ENCODE measurements at regions not wholly inside any gene's neighbourhood (a gene's known extent, or its start where the extent isn't known, plus 50 kb on each side); places are given as distances from the start of the nearest gene placed in this dataset.

GRCh38 chr12:115354007-115354890 is 670.3 kb upstream of the TBX3 start:
- Histone ChIP-seq H3K9ac (ENCODE audit: insufficient read depth in 1 of 2, low read depth in 2 of 2, low read length in 2 of 2) (no peak overlapping the region), H3K9me1 (ENCODE audit: control insufficient read depth, insufficient read depth, low read length) (no peaks in the 10 kb centered on the region), H3K4me3 (no peak overlapping the region), H3K4me1 (replicated peaks in 1 of 2; ENCODE audit: control insufficient read depth in 2 of 2, insufficient read depth in 2 of 2, low read length in 2 of 2) (no peaks in the 10 kb centered on the region), H3K9me3 (replicated peaks; ENCODE audit: control insufficient read depth, insufficient read depth, low read depth, low read length) (no peaks in the 10 kb centered on the region), H3K79me2 (ENCODE audit: control insufficient read depth, insufficient read depth, low read length) (no peaks in the 10 kb centered on the region), H4K20me1 (replicated peaks; ENCODE audit: control insufficient read depth, insufficient read depth, low read length) (no peaks in the 10 kb centered on the region), H3K36me3 (ENCODE audit: control insufficient read depth, insufficient read depth, low read length) (no peaks in the 10 kb centered on the region), H2AFZ (ENCODE audit: low read depth, low read length) (no peak overlapping the region), H3K4me2 (ENCODE audit: insufficient read depth, low read length) (no peak overlapping the region), H3K27me3 (ENCODE audit: control insufficient read depth in 2 of 2, insufficient read depth in 2 of 2, low read length in 2 of 2) (0 out of 5 replicates have a peak, but pooled peaks cover 0 to 3% of the 10 kb centered on the region in 2 experiments), H3K27ac (ENCODE audit: extremely low read depth, low read depth, low read length) (no peak overlapping the region)
- FAIRE-seq (no peak), DNase-seq (ENCODE audit: extremely low read depth in 1 of 4, low spot score in 3 of 4) (peak in 1 of 4 experiments; percentile 13), ATAC-seq (no peak)
- BruUV-seq (replicated peaks): no TSS peak
- intact Hi-C loops (cut with micrococcal nuclease) (no loop called here), in situ Hi-C loops (cut with MboI) (no loop called here)
- TF ChIP-seq FOSL1 (tag; conservative IDR thresholded peaks at IDR 0.05) (peak; percentile 41), XRCC3 (IDR thresholded peaks at IDR 0.05) (no peak)
- WGBS (ENCODE audit: insufficient coverage, low coverage, missing lambda C conversion rate): 0% methylated on average over 6 of the region's 6 CpGs
- CTCF ChIA-PET (ENCODE audit: low intra/inter-chr PET ratio): no interaction called here
- POLR2A ChIA-PET: no interaction called here

GRCh38 chr12:115353467-115353866 is 669.5 kb upstream of the TBX3 start:
- intact Hi-C loops (cut with micrococcal nuclease) (no loop called here), in situ Hi-C loops (cut with MboI) (no loop called here)
- Histone ChIP-seq H3K4me2 (ENCODE audit: insufficient read depth, low read length) (no peak overlapping the region), H3K36me3 (ENCODE audit: control insufficient read depth, insufficient read depth, low read length) (no peaks in the 10 kb centered on the region), H3K4me1 (replicated peaks in 1 of 2; ENCODE audit: control insufficient read depth in 2 of 2, insufficient read depth in 2 of 2, low read length in 2 of 2) (no peaks in the 10 kb centered on the region), H3K9me1 (ENCODE audit: control insufficient read depth, insufficient read depth, low read length) (no peaks in the 10 kb centered on the region), H3K9ac (ENCODE audit: insufficient read depth in 1 of 2, low read depth in 2 of 2, low read length in 2 of 2) (no peak overlapping the region), H3K27me3 (ENCODE audit: control insufficient read depth in 2 of 2, insufficient read depth in 2 of 2, low read length in 2 of 2) (peaks cover 0 to 4% of the 10 kb centered on the region in 2 experiments; a peak in 1 of 5 replicates), H4K20me1 (replicated peaks; ENCODE audit: control insufficient read depth, insufficient read depth, low read length) (no peaks in the 10 kb centered on the region), H3K4me3 (no peak overlapping the region), H2AFZ (ENCODE audit: low read depth, low read length) (no peak overlapping the region), H3K27ac (ENCODE audit: extremely low read depth, low read depth, low read length) (no peak overlapping the region), H3K9me3 (replicated peaks; ENCODE audit: control insufficient read depth, insufficient read depth, low read depth, low read length) (no peaks in the 10 kb centered on the region), H3K79me2 (ENCODE audit: control insufficient read depth, insufficient read depth, low read length) (no peaks in the 10 kb centered on the region)
- ATAC-seq (no peak), FAIRE-seq (no peak), DNase-seq (ENCODE audit: extremely low read depth in 1 of 4, low spot score in 3 of 4) (no peak)
- no peak for TF ChIP-seq ZBTB8A (IDR thresholded peaks at IDR 0.05; ENCODE audit: partially characterized antibody)
- TF ChIP-seq POLR3G (IDR thresholded peaks at IDR 0.05; ENCODE audit: extremely low read depth, insufficient read length, insufficient replicate concordance): no peak
- no peak for TF ChIP-seq PHB2 (IDR thresholded peaks at IDR 0.05; ENCODE audit: low read depth)
- no peak for TF ChIP-seq FOXA1 (IDR thresholded peaks at IDR 0.05; ENCODE audit: borderline replicate concordance)
- no peak for TF ChIP-seq ZNF347 (CRISPR knock-in tag; IDR thresholded peaks at IDR 0.05; ENCODE audit: low read depth)
- no peak for TF ChIP-seq ZKSCAN3 (CRISPR knock-in tag; IDR thresholded peaks at IDR 0.05)
- 0% methylated on average over 1 of the region's 1 CpG for WGBS (ENCODE audit: insufficient coverage, low coverage, missing lambda C conversion rate)
- ChIA-PET CTCF (ENCODE audit: low intra/inter-chr PET ratio) (no interaction called here), POLR2A (interaction anchor here (1.1 kb wide), 1 partner anchor 12 kb away, joined by 3 read pairs; no protein-coding TSS in a partner anchor)
- no TSS peak for BruUV-seq (replicated peaks)

Data from K562 (cell line).